Stimulated activated CD4-positive, alpha-beta T cell treated with anti-CD3 and anti-CD28 coated beads, Interleukin-1b, Interleukin-23, amount 100 ng/mL, for 48 hours (primary cell): ENCODE measurements at regions not wholly inside any gene's neighbourhood (a gene's known extent, or its start where the extent isn't known, plus 50 kb on each side); places are given as distances from the start of the nearest gene placed in this dataset.
"Not testable (repeated sequence)": the region's sequence is repeated elsewhere in the genome, so short reads cannot be mapped to it uniquely, and the experiment has no call there.

Source experiments
- DNase-seq: peaks from one replicate; pipeline ENCODE4 v3.0.0-alpha.2; 2020

GRCh38 chr13:31385540-31385939 is 185.8 kb downstream of the B3GLCT start:
- no peak for DNase-seq

GRCh38 chr13:31394506-31394905 is 194.7 kb downstream of the B3GLCT start:
- no peak for DNase-seq

DNA sequence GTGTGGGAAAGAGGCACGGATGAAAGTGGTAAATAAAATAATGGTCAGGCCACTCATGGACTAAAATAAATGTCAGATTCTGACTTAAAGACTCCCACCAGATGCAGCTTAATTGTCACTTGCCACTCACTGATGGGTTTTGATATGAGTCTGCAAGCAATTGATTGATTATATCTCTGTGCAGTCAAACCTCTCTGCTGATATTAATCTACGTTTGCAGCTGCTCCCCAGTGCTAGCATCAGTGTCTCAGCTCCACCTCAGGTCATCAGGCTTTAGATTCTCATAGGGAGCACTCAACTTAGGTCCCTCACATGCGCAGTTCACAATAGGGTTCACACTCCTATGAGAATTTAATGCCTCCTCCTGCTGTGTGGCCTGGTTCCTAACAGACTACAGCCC is 195.3 kb downstream of the B3GLCT start:
- no peak for DNase-seq

DNA sequence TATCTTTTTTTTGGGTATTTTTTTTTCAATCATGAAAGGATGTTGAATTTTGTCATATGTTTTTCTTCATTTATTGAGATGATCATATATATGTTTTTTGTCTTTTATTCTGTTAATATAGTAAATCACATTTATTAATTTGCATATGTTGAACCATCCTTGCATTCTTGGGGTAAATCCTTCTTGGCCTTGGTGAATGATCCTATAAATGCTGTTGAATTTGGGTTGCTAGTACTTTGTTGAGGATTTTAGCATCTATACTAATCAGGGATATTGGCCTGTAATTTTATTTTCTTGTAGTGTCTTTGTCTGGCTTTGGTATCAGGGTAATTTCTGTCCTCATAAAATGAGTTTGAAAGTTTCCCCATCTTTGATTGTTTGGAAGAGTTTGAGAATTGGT is 199.9 kb downstream of the B3GLCT start:
- DNase-seq, result no peak

- not testable (repeated sequence) for DNase-seq
These were observed 203.9 kb downstream of the B3GLCT start for GRCh38 chr13:31403711-31404110.

DNA sequence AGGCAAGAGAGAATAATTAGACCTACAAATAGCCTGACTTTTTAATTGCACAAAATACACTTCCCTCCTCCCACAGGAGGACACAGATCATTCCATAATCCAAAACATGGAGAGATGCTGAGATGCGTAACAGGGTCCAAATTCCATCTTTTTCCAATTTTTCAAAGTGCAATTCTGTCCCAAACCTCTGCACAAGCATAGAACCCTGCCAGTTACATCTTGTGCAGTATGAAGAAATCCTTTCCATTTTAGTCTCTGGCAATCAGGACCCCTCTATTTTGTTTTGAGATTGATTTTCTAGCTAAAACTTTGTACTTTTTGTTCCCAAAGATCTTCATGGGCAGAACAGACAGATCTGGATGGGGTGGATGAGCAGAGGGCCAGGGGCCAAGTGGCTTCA is 209.2 kb downstream of the B3GLCT start:
- DNase-seq, result no peak

- DNase-seq, result no peak
These were observed 210.0 kb downstream of the B3GLCT start for GRCh38 chr13:31409678-31410356.

DNA sequence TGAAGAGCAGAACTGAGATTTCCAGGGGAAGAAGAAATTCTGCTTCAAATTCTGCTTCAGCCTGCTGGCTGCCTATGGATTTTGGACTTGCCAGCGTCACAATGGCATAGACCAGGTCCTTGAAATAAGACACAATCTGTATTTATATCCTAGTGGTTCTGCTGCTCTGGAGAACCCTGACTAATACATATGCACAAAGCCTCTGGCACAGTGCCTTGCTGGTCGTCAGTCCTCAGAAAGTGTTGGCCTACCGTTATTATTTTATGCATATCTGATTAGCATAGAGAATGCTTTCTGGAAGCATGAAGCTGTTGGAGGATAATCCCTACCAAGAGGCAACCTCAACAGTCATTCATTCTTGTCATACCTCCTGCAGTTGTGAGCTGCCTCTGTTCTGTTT is 213.7 kb downstream of the B3GLCT start:
- DNase-seq, result no peak

DNA sequence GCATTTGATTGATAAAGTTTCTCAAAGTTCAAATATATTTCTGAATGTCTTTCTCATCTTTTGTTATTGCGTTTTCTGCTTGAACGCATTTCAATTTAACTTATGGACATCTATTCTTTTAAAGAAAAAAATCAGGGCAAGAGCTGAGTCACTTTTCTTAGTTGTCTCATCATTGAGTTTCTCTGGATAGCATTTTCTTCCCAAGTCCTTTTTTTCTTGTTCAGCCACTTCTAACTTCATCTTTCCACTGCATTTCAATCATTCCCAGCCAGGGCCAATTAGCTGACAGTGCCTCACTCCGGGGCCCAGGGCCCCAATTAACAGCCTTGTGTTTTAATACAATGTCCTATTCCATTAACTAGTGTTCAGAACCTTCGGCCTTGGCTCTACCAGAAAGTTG is 216.3 kb downstream of the B3GLCT start:
- DNase-seq, result no peak

GRCh38 chr13:31418186-31418585 is 218.4 kb downstream of the B3GLCT start:
- no peak for DNase-seq

- no peak for DNase-seq
These were observed 222.0 kb downstream of the B3GLCT start for GRCh38 chr13:31421756-31422155.

- DNase-seq, result peak; percentile 59
These were observed 224.5 kb downstream of the B3GLCT start for GRCh38 chr13:31424130-31424729.

- DNase-seq, result no peak
These were observed 226.6 kb downstream of the B3GLCT start for GRCh38 chr13:31426395-31426794.

GRCh38 chr13:31427151-31428100 is 227.7 kb downstream of the B3GLCT start:
- DNase-seq, result no peak

DNA sequence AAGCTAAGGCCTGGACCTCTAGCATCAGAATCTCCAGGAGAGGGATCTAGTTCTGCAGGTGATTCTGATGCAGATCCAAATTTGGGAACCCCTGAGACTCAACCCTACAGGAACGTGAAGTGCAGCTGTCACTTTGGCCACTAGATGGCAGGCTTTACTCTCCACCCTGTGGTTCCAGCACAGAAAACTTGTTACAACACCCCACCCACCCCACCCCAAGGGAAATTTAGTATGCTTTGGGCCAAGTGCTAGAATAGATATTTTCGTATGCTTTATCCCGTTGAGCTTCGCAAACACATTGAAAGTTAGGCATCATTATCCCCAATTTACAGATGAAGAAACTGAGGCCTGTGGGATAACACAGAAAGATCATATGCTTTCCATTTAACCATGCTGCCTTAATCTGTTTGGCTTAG is 232.0 kb downstream of the B3GLCT start:
- peak; percentile 55 for DNase-seq

GRCh38 chr13:31433207-31433606 is 233.4 kb downstream of the B3GLCT start:
- no peak for DNase-seq

DNA sequence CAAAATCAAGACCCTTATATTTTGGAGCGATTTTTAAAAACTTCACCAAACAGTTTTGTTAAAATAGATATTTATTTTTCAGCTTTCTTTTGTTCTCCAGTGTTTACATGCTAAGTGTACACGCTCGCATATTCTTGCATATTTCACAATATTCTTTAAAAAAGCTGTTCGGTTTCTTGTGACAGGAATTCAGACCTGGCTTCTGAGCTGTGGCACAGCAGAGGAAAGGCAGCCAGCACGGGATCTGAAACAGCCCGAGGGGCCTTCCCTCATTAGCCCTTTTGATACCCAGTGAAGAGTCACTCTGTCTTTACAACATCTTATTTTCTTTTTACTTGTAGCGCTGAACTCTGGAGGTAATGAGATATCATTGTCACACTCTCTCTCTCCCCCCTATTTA is 234.0 kb downstream of the B3GLCT start:
- no peak for DNase-seq

- no peak for DNase-seq
These were observed 234.8 kb downstream of the B3GLCT start for GRCh38 chr13:31434613-31435012.

GRCh38 chr13:31435536-31435935 is 235.8 kb downstream of the B3GLCT start:
- no peak for DNase-seq

- no peak for DNase-seq
These were observed 236.7 kb downstream of the B3GLCT start for GRCh38 chr13:31436478-31436877.

GRCh38 chr13:31437975-31438374 is 238.2 kb downstream of the B3GLCT start:
- DNase-seq, result no peak

DNA sequence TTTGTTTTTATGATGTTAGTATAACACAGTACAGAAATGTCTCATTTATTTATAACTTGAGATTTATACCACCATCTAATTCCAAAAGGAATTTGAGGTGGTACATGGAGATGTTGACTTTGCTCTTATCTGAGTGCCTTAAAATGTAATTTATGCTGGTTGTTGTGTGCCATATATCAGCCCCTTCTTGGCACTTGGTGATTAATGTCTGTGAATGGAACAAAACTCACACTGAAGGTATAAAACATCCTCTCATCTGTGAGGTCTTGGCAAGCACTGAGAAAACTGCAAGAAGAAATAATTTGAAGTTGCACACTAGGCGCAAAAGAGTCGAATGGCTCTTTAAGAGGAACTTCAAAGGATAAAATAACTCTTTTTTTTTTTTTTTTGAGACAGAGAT is 240.4 kb downstream of the B3GLCT start:
- no peak for DNase-seq

DNA sequence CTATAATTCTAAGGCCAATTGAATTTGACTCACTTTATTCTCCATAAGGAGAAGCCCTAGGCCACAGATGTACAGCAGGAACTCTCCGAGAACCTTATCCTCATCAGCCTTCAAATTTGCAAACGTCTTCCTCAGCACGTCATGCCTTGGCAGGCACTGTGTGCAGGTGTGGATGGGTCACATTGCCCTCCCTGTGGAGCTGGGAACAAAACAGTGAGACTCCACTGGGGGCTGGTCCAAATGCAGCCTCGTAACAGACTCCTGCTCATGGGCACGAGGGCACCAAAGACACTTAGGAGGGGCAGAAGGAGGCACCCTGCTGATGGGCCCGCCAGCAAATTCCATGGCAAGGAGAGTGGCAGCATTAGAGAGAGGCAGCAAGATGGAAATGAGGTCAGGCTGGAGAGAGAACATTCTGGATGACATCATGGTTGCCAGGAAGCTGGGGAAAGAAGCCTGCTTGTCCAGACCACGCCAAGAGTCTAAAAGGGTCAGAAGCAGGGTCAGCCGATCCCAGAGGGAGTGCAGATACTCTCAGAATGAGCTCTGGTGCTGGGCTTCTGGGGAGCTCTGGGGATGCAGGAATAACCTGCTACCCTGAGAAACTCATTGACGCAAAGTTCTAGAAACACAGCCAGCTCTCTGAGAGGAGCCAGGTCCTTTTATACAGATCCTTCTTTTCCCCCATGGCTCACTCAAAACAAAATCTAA is 242.2 kb downstream of the B3GLCT start:
- DNase-seq, result no peak
